ENCODE measurements at regions not wholly inside any gene's neighbourhood (a gene's known extent, or its start where the extent isn't known, plus 50 kb on each side); places are given as distances from the start of the nearest gene placed in this dataset.

GRCh38 chr5:88093765-88094164, 174.9 kb downstream of the TMEM161B start:
- Histone ChIP-seq H2AFZ (ENCODE audit: control insufficient read depth, low read depth, low read length) (no peak overlapping the region), H3K27me3 (replicated peaks in 1 of 2; ENCODE audit: control insufficient read depth in 2 of 2, insufficient read depth in 2 of 2, low read length in 1 of 2) (no peaks in the 10 kb centered on the region), H3K4me1 (ENCODE audit: control insufficient read depth, insufficient read depth, low read length) (no peaks in the 10 kb centered on the region), H3K36me3 (ENCODE audit: control insufficient read depth in 2 of 2, insufficient read depth in 2 of 2, low read length in 1 of 2) (no peaks in the 10 kb centered on the region), H3K4me2 (ENCODE audit: control insufficient read depth, insufficient read depth) (no peak overlapping the region), H3K79me2 (ENCODE audit: control insufficient read depth, insufficient read depth, low read length) (no peaks in the 10 kb centered on the region), H3K27ac (ENCODE audit: control insufficient read depth, insufficient read depth) (no peak overlapping the region), H4K20me1 (ENCODE audit: control insufficient read depth, insufficient read depth) (no peaks in the 10 kb centered on the region), H3K9ac (ENCODE audit: control insufficient read depth, insufficient read depth, low read length) (no peak overlapping the region), H3K9me3 (replicated peaks; ENCODE audit: control insufficient read depth, insufficient read depth, low read length) (no peaks in the 10 kb centered on the region), H3K4me3 (no peak overlapping the region)
- ChIA-PET RAD21 (ENCODE audit: unreplicated experiment) (no interaction called here), CTCF (no interaction called here), SMC1A (ENCODE audit: uncharacterized antibody, unreplicated experiment) (interaction anchor here (1.3 kb wide), 1 partner anchor 15 kb away, joined by 3 read pairs; no protein-coding TSS in a partner anchor), POLR2A (no interaction called here)
- DNase-seq (ENCODE audit: low read depth, low spot score): no peak
- in situ Hi-C loops (cut with MboI) (no loop called here), intact Hi-C loops (cut with micrococcal nuclease; ENCODE audit: unreplicated experiment) (no loop called here)
- WGBS (ENCODE audit: insufficient coverage, insufficient replicate concordance, low lambda C conversion rate, missing lambda C conversion rate): 13% methylated on average over 3 of the region's 3 CpGs
- TF ChIP-seq NFYB (IDR thresholded peaks at IDR 0.05; ENCODE audit: insufficient read depth, low read depth, low read length): no peak
- TF ChIP-seq EED (IDR thresholded peaks at IDR 0.05; ENCODE audit: low read depth): no peak
- TF ChIP-seq ETV6 (conservative IDR thresholded peaks at IDR 0.05 in 1 of 2, IDR thresholded peaks at IDR 0.05 in 1 of 2; ENCODE audit: borderline replicate concordance in 1 of 2, low read depth in 1 of 2): no peak
- TF ChIP-seq POLR2A (IDR thresholded peaks at IDR 0.05; ENCODE audit: low read depth, low read length): no peak
- TF ChIP-seq JUNB (IDR thresholded peaks at IDR 0.05): peak; percentile 29; the same call in 1 of the 2 replicates
- no peak for TF ChIP-seq MAX (IDR thresholded peaks at IDR 0.05; ENCODE audit: low read depth, low read length)
- TF ChIP-seq POU2F2 (IDR thresholded peaks at IDR 0.05; ENCODE audit: borderline replicate concordance, low read depth, low read length): no peak
- peak; percentile 38; the same call in 2 of the 3 replicates for ATAC-seq
- BruUV-seq (replicated peaks): no TSS peak
- FAIRE-seq: no peak

DNA sequence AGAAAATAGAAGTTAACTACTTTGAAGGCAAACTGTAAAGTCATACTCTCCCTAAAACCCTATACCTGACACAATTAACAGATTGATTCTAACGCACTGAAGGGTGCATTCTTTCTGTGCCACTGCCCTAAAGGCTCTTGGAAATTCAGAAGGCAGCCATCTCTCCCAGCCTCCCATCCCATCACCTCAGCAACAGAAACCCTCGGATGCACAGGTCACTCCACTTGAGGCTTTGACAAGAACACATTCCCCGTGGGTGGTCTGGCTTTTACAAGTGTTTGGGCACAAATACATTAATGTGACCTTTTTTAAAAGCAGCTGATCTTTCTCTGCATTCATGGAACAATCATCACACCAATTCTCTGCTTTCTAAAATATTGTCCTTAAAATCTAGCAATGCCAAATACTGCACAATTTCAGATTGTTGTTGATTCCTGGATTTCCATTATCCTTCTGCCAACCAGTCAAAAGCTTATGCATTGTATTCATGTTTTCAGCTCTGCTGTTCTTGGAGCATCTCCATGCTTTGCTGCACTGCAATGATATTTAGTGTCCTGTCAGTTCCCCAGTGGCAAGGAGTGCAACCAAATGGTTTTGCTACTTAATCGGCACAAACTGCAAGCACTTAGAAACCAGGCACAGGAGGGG, 175.6 kb downstream of the TMEM161B start:
- H3K4me2 ChIP-seq (ENCODE audit: control insufficient read depth, insufficient read depth): no peak overlapping the region
- H3K9ac ChIP-seq (ENCODE audit: control insufficient read depth, insufficient read depth, low read length): no peak overlapping the region
- POLR2A ChIA-PET: no interaction called here
- no peaks in the 10 kb centered on the region for H3K27me3 ChIP-seq (replicated peaks in 1 of 2; ENCODE audit: control insufficient read depth in 2 of 2, insufficient read depth in 2 of 2, low read length in 1 of 2)
- DNase-seq (ENCODE audit: low read depth, low spot score): no peak
- no TSS peak for BruUV-seq (replicated peaks)
- CTCF ChIA-PET: interaction anchor here (0.8 kb wide), 1 partner anchor 312 kb away, joined by 3 read pairs; no protein-coding TSS in a partner anchor
- H3K9me3 ChIP-seq (replicated peaks; ENCODE audit: control insufficient read depth, insufficient read depth, low read length): no peaks in the 10 kb centered on the region
- H3K36me3 ChIP-seq (ENCODE audit: control insufficient read depth in 2 of 2, insufficient read depth in 2 of 2, low read length in 1 of 2): no peaks in the 10 kb centered on the region
- H3K4me1 ChIP-seq (ENCODE audit: control insufficient read depth, insufficient read depth, low read length): no peaks in the 10 kb centered on the region
- H3K27ac ChIP-seq (ENCODE audit: control insufficient read depth, insufficient read depth): no peak overlapping the region
- no peaks in the 10 kb centered on the region for H4K20me1 ChIP-seq (ENCODE audit: control insufficient read depth, insufficient read depth)
- RAD21 ChIA-PET (ENCODE audit: unreplicated experiment): no interaction called here
- in situ Hi-C loops (cut with MboI) (no loop called here), intact Hi-C loops (cut with micrococcal nuclease; ENCODE audit: unreplicated experiment) (no loop called here)
- H3K4me3 ChIP-seq: no peak overlapping the region
- ATAC-seq: no peak
- SMC1A ChIA-PET (ENCODE audit: uncharacterized antibody, unreplicated experiment): interaction anchor here (1.3 kb wide), 1 partner anchor 16 kb away, joined by 3 read pairs; no protein-coding TSS in a partner anchor
- no peaks in the 10 kb centered on the region for H3K79me2 ChIP-seq (ENCODE audit: control insufficient read depth, insufficient read depth, low read length)
- 0% methylated on average over 4 of the region's 4 CpGs for WGBS (ENCODE audit: insufficient coverage, insufficient replicate concordance, low lambda C conversion rate, missing lambda C conversion rate)
- TF ChIP-seq TCF3 (IDR thresholded peaks at IDR 0.05; ENCODE audit: borderline replicate concordance, insufficient read depth, low read depth, low read length): no peak
- TF ChIP-seq JUND (IDR thresholded peaks at IDR 0.05; ENCODE audit: low read depth, low read length): no peak
- no peak for TF ChIP-seq MYC (IDR thresholded peaks at IDR 0.05; ENCODE audit: insufficient read depth, insufficient read length, insufficient replicate concordance, low read length, severe bottlenecking)
- no peak for TF ChIP-seq EGR1 (IDR thresholded peaks at IDR 0.05; ENCODE audit: borderline replicate concordance in 1 of 2, low read depth in 2 of 2, low read length in 2 of 2)
- no peak for TF ChIP-seq MTA3 (IDR thresholded peaks at IDR 0.05; ENCODE audit: borderline replicate concordance, low read length)
- no peak overlapping the region for H2AFZ ChIP-seq (ENCODE audit: control insufficient read depth, low read depth, low read length)
- FAIRE-seq: no peak

All from GM12878 (cell line).